ENCODE measurements at regions not wholly inside any gene's neighbourhood (a gene's known extent, or its start where the extent isn't known, plus 50 kb on each side); places are given as distances from the start of the nearest gene placed in this dataset.
"Not testable (repeated sequence)": the region's sequence is repeated elsewhere in the genome, so short reads cannot be mapped to it uniquely, and the experiment has no call there.

DNA sequence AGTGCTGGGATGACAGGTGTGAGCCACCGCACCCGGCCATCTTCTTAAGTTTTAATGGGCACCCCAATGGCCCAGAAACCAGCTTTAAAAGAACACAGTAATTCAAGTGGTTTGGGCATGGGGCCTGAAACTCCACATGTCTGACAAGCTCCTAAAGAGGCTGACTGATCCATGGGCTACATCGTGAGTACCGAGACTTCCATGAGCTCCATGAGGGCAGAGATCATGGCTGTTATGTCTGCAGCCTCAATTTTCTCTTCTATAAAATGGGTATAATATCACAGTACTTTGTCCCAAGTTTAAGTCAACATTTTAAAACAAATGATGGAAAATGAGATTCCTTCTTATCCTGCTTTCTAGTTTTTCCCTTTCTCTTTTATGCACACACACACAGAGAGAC, 397.6 kb upstream of the MAF start:
- no peak for DNase-seq

GRCh38 chr16:79997257-79997656, 396.7 kb upstream of the MAF start:
- DNase-seq: no peak

DNA sequence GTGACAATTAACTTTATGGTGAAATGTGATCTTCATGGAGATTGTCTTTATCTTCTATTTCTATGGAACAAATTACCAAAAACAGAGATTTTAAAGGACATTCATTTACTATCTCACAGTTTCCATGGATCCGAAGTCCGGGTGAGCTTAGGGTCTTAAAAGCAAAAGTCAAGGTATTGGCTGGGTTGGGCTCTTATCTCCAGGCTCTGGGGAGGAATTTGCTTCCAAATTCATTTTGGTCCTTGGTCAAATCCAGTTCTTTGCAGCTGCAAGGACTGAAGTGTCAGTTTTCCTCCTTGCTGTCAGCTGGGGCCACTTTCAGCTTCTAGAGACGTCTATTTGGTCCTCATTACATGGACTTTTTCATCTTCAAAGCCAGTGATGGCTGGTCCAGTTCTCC, 395.8 kb upstream of the MAF start:
- no peak for DNase-seq

DNA sequence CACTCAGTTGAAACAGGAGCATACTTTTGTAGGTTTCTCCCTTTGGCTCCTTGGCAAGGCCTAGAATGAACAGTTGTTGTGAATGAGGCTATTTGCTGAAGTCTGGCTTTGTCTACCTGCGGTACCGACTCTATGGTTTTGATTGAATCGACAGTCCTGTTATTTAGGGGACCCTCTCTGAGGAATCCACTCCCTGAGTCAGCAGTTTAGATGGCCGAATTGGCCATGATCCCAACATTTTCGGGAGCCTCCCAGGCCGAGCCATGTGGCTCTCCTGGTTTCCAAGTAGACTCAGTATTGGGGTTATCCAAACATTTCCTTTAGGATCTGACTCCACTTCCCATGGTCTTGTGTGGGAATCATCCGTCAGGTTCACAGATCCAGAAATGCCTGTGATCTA, 394.8 kb upstream of the MAF start:
- DNase-seq: no peak

GRCh38 chr16:79994418-79994817, 393.9 kb upstream of the MAF start:
- DNase-seq: no peak

- DNase-seq: no peak
Observed at GRCh38 chr16:79993629-79994209, 393.2 kb upstream of the MAF start.

DNA sequence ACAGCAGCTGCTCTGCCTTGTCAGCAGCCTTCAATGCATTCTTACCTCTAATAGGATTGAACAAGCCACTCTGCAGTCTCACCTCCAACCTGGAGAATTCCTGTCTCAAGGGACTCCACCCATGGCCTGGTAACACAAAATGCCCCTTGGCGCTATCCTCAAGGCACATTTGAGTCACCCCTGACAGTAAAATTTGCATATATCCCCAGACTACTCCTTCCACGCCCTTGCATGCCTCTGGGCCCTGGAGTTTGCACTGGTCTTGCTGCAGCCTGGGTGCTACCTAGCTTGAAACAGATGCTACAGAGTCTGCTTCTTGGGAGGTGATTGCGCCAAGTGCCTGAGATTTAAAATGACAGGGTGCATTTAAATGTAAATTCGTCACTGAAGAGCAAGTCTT, 391.4 kb upstream of the MAF start:
- no peak for DNase-seq

GRCh38 chr16:79988721-79989220, 388.2 kb upstream of the MAF start:
- DNase-seq: no peak

DNA sequence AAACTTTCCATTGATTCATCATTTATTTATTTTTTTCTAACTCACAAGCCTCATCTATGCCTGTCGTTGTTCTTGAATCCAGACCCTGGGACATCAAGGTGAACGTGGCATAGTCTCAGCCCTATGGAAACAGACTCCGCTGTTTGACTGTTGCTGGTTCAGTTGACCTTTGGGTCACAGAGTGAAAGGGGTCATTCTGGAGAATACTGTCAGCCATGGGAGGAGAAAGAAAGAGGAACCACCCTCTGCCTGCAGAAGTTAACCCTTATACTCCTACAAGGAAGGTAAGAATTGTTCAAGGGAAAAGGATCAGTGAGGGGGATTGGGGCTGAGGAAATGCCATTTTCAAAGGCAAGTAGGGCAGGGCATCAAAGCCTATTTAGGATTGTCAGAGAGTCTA, 387.6 kb upstream of the MAF start:
- DNase-seq: no peak

DNA sequence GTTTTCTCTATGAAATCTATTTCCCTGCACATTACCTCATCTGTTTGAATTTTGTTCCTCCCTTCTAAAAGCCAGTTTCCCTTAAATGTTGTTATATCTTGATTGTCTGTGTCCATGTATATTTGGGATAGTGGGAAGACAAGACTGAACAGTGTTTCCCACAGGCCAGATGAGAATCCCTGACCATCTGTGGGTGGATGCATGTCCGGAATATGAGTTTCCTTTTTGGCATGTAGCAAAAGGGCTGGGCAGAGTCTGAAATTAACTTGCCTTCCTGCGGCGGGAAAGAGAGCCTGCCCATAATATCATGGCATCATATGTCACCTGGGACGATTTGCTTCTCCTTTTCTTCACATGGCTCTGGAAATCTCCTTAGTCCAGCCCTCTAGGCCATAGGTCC, 385.8 kb upstream of the MAF start:
- no peak for DNase-seq

GRCh38 chr16:79985606-79986005, 385.1 kb upstream of the MAF start:
- DNase-seq: no peak

DNA sequence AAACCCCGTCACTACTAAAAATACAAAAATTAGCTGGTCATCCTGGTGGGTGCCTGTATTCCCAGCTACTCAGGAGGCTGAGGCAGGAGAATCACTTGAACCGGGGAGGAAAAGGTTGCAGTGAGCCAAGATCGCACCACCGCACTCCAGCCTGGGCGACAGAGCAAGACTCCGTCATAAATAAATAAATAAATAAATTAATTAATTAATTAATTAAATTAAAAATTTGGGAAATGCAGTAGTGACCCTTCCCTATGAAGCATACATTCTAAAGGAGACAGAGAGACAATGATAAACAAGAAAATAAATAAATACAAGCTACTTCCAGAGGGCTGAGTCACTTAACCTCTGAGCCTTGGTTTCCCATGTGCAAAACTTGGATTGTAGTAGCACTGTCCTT, 383.6 kb upstream of the MAF start:
- DNase-seq: not testable (repeated sequence)

GRCh38 chr16:79982862-79983261, 382.3 kb upstream of the MAF start:
- no peak for DNase-seq

DNA sequence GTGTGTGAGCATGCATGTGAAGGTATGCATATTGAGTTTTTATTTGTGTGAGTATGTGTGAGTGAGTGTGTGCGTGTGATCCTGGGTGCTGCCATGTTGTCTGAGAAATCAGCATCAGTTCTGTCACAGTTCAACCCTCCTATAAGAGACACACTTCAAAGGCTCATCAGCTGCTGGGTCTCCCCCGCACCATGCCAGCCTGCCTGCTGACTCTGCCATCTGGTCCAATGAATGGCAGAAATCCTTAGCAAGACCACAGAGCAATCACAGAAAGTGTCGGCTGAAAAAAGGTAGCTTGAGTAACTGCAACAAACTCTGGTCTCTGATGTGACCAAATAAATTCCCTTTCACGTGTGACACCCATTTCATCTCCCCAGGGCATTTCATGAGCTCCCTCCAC, 381.8 kb upstream of the MAF start:
- no peak for DNase-seq

DNA sequence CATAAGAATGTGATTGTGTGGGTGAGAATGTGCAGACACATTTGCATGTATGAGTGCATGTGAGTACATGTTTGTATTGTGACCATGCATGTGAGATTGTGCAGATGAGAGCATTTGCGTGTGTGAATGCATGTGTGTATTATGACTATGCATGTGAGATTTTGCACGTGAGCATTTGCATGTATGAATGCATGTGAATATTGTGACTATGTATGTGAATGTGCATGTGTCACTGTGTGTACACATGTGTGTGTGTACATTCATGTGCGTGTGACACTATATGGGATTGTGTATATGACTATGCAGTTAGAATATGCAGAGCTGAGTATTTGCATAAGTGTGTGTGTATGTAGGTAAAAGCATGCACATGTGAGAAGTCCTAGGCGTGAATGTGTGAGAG, 381.3 kb upstream of the MAF start:
- no peak for DNase-seq

GRCh38 chr16:79980650-79981521, 380.3 kb upstream of the MAF start:
- no peak for DNase-seq

DNA sequence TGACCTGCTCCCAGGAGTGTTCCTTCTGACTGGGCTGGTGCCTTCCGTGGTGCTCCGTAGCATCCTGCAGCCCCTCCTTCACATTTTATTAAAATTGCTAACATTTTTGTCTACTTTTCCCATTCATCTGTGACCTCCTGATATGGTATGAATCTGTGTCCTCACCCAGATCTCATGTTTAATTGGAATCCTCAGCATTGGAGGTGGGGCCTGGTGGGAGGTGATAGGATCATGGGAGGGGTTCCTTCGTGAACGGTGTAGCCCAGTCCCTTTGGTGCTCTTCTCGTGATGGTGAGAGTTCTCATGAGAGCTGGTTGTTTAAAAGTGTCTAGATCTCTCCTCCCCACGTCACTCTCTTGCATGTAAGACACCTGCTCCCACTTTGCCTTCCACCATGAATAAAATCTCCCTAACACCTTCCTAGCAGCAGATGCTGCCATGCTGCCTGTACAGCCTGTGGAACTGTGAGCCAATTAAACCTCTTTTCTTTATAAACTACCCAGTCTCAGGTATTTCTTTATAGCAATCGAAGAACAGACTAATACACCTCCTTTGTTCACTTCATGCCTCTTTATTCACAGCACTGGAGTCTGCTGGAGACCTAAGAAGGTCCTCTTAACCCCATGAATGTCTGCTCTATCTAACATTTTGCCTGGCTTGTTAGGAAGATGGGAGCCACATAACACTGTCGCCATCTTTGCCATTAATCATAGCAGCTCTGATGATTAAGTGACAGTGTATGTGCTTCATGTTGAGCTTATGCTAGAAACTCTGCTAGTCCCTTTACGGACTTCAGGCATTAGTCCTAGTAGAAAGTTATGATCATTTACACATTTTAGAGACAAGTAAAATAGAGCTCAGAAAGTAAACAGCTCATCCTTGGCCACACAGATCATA, 377.7 kb upstream of the MAF start:
- no peak for DNase-seq

DNA sequence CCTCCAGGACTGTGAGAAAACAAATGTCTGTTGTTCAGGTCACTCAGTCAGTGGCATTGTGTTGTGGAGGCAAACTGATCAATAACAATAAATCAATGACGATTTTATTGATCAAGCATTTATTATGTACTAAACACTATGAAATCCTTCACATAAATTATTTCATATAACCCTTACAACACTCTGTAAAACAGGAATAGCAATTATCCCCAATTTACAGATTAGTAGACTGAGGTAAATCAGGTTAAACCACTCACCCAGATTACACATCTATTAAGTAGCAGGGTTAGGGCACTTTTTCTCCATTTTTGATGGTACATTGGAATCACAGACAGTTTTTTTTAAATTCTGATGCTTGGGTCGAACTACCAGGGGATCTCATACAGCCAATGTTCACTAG, 372.8 kb upstream of the MAF start:
- no peak for DNase-seq

GRCh38 chr16:79972053-79972704, 371.6 kb upstream of the MAF start:
- DNase-seq: no peak

GRCh38 chr16:79971237-79971572, 370.7 kb upstream of the MAF start:
- DNase-seq: no peak

- DNase-seq: no peak
Observed at GRCh38 chr16:79970551-79971236, 370.2 kb upstream of the MAF start.

GRCh38 chr16:79970087-79970486, 369.6 kb upstream of the MAF start:
- DNase-seq: no peak

- no peak for DNase-seq
Observed at GRCh38 chr16:79969458-79969857, 368.9 kb upstream of the MAF start.
